Panc1 (cell line): ENCODE measurements at regions not wholly inside any gene's neighbourhood (a gene's known extent, or its start where the extent isn't known, plus 50 kb on each side); places are given as distances from the start of the nearest gene placed in this dataset.

ENCODE experiments used
- ATAC-seq: fragments of 200-7000 bp; cut with Tn5 transposase; 2 replicates; pipeline ENCODE4 v1.9.1; 2020; ENCODE audit warnings: mild to moderate bottlenecking, moderate library complexity
- BruUV-seq: library from RNA; stranded (reverse); fragments of 400-500 nt; replicated peaks from 2 replicates; lab custom pipeline; 2021; lab: Mats Ljungman, UMichigan
- CTCF ChIA-PET: fragments of 300-600 bp; sonication (Branson Sonifier 250); formaldehyde crosslinking; loops from one replicate; lab custom pipeline; 2022; ENCODE audit warnings: antibody characterized with exemption; lab: Charles Lee
- POLR2A ChIA-PET: fragments of 300-600 bp; sonication (Branson Sonifier 250); formaldehyde crosslinking; loops from one replicate; lab custom pipeline; 2022; ENCODE audit warnings: antibody characterized with exemption; lab: Charles Lee
- DNase-seq: peaks from one replicate; pipeline ENCODE4 v3.0.0-alpha.2; 2010; ENCODE audit warnings: low read depth, low spot score
- H3K27ac ChIP-seq: 2 replicates; pipeline ENCODE4 v1.5.1; 2011; ENCODE audit warnings: mild to moderate bottlenecking, low read length, inconsistent platforms
- H3K27me3 ChIP-seq: fragments of 200-500 bp; sonication (Bioruptor generic); 2 replicates; pipeline ENCODE4 v1.6.0; 2014; ENCODE audit warnings: low read length, inconsistent platforms; ENCODE audit not compliant: control insufficient read depth, insufficient read depth
- H3K36me3 ChIP-seq: fragments of 200-500 bp; sonication (Bioruptor generic); 2 replicates; pipeline ENCODE4 v1.5.1; 2014; ENCODE audit warnings: inconsistent platforms, mild to moderate bottlenecking, low read length, moderate library complexity; ENCODE audit not compliant: control insufficient read depth, insufficient read depth
- H3K4me1 ChIP-seq: 2 replicates; pipeline ENCODE4 v1.5.1; 2011; ENCODE audit warnings: inconsistent platforms, mild to moderate bottlenecking, low read length, moderate library complexity; ENCODE audit not compliant: control insufficient read depth, insufficient read depth
- H3K4me3 ChIP-seq, 2 experiments: 2 replicates each; pipeline ENCODE4 v1.5.1; 2011 to 2012; ENCODE audit warnings: low read depth in 2 of 2, low read length in 2 of 2, mild to moderate bottlenecking in 2 of 2, inconsistent platforms in 1 of 2, moderate library complexity in 1 of 2
- H3K9me3 ChIP-seq: fragments of 200-500 bp; sonication (Bioruptor generic); 2 replicates; pipeline ENCODE4 v1.5.1; 2014; ENCODE audit warnings: low read depth, mild to moderate bottlenecking, inconsistent platforms, low read length, moderate library complexity; ENCODE audit not compliant: control insufficient read depth, insufficient read depth
- CTCF ChIP-seq: fragments of 450-650 bp; IDR thresholded peaks from 2 replicates; pipeline ENCODE4 v1.5.1; 2017; ENCODE audit warnings: mild to moderate bottlenecking
- POLR2AphosphoS5 ChIP-seq: IDR thresholded peaks from 2 replicates; pipeline ENCODE4 v1.6.1; 2012; ENCODE audit warnings: mild to moderate bottlenecking, low read depth, low read length, moderate library complexity
- REST ChIP-seq, 2 experiments: IDR thresholded peaks; 2 replicates each; pipeline ENCODE4 v1.6.1; 2011 to 2012; ENCODE audit warnings: low read depth in 2 of 2, control low read depth in 1 of 2, low read length in 1 of 2, mild to moderate bottlenecking in 1 of 2, moderate library complexity in 1 of 2; ENCODE audit not compliant: insufficient read depth in 1 of 2
- SIN3A ChIP-seq: IDR thresholded peaks from 2 replicates; pipeline ENCODE4 v1.6.1; 2012; ENCODE audit warnings: low read depth, mild to moderate bottlenecking, low read length, moderate library complexity, borderline replicate concordance; ENCODE audit not compliant: insufficient read depth
- TCF7L2 ChIP-seq: IDR thresholded peaks from 2 replicates; pipeline ENCODE4 v1.6.1; 2011; ENCODE audit warnings: mild to moderate bottlenecking, low read depth, low read length, inconsistent platforms
- in situ Hi-C: cut with HindIII; loops from 2 replicates; pipeline ENCODE4 v1.10.0; 2016; ENCODE audit warnings: low sequenced_read_pairs, low pct_unique_long_range_greater_than_20kb
- intact Hi-C: fragments of 100-400 bp; cut with micrococcal nuclease; formaldehyde crosslinking; loops from one replicate; pipeline ENCODE4 v1.10.0; 2022; ENCODE audit not compliant: unreplicated experiment

GRCh38 chr3:67297715-67298475 lies 299.8 kb downstream of the KBTBD8 start:
- no peak for TF ChIP-seq REST (IDR thresholded peaks at IDR 0.05; ENCODE audit: insufficient read depth in 1 of 2, low read depth in 2 of 2, low read length in 1 of 2)
- no peak for TF ChIP-seq SIN3A
- no peak for TF ChIP-seq CTCF
- no peak for TF ChIP-seq POLR2AphosphoS5
- TF ChIP-seq TCF7L2 = no peak
- BruUV-seq = no TSS peak
- Histone ChIP-seq H3K9me3 (no peaks in the 10 kb centered on the region), H3K27me3 (no peaks in the 10 kb centered on the region), H3K4me3 (no peak overlapping the region), H3K4me1 (no peaks in the 10 kb centered on the region), H3K27ac (no peak overlapping the region), H3K36me3 (no peaks in the 10 kb centered on the region)
- no peak for ATAC-seq
- ChIA-PET CTCF (no interaction called here), POLR2A (no interaction called here)
- intact Hi-C loops = no loop called here
- in situ Hi-C loops = no loop called here
- DNase-seq = no peak

GRCh38 chr3:67301556-67301955 lies 303.4 kb downstream of the KBTBD8 start:
- CTCF ChIA-PET = interaction anchor here (0.6 kb wide), 1 partner anchor 14 kb away, joined by 3 read pairs; no protein-coding TSS in a partner anchor
- no peak for TF ChIP-seq SIN3A
- no peak for TF ChIP-seq CTCF
- TF ChIP-seq POLR2AphosphoS5 = no peak
- ATAC-seq (no peak), DNase-seq (no peak)
- no TSS peak for BruUV-seq
- POLR2A ChIA-PET = no interaction called here
- Histone ChIP-seq H3K36me3 (no peaks in the 10 kb centered on the region), H3K4me3 (no peak overlapping the region), H3K4me1 (no peaks in the 10 kb centered on the region), H3K27ac (no peak overlapping the region), H3K27me3 (no peaks in the 10 kb centered on the region), H3K9me3 (no peaks in the 10 kb centered on the region)
- in situ Hi-C loops = no loop called here
- intact Hi-C loops = no loop called here
